B cell (primary cell): ENCODE measurements at regions not wholly inside any gene's neighbourhood (a gene's known extent, or its start where the extent isn't known, plus 50 kb on each side); places are given as distances from the start of the nearest gene placed in this dataset.

Experiments
- ATAC-seq: fragments of 200-7000 bp; cut with Tn5 transposase; one replicate; pipeline ENCODE4 v1.10.0; 2021; ENCODE audit warnings: low read depth, mild to moderate bottlenecking, moderate number of reproducible peaks, moderate library complexity
- CTCF ChIA-PET: fragments of 350-600 bp; sonication (Branson Sonifier 250); formaldehyde crosslinking; loops from one replicate; lab custom pipeline; 2021; ENCODE audit warnings: antibody characterized with exemption, inconsistent platforms; lab: Charles Lee
- POLR2A ChIA-PET: fragments of 350-600 bp; sonication (Branson Sonifier 250); formaldehyde crosslinking; loops from one replicate; lab custom pipeline; 2021; ENCODE audit warnings: antibody characterized with exemption; lab: Charles Lee
- DNase-seq: peaks from one replicate; pipeline ENCODE4 v3.0.0; 2013
- H2AFZ ChIP-seq: 2 replicates; pipeline ENCODE4 v1.6.1; 2012; ENCODE audit warnings: mild to moderate bottlenecking, low read depth, low read length; ENCODE audit not compliant: insufficient read depth, poor library complexity, severe bottlenecking
- H3K27ac ChIP-seq, 2 donors: 1 replicate in 1 of 2; 2 replicates in 1 of 2; pipeline ENCODE4 v1.5.1; 2012 to 2013; ENCODE audit warnings: low read length in 2 of 2, mild to moderate bottlenecking in 2 of 2, moderate library complexity in 1 of 2
- H3K27me3 ChIP-seq, 4 experiments: fragments of 200-600 bp in 1 of 4; sonication (generic) in 1 of 4; replicated peaks in 1 of 4; 1 replicate in 2 of 4; 2 replicates in 2 of 4; pipeline versions ENCODE4 v1.6.1 to v1.7.0; 2013 to 2016; ENCODE audit warnings: low read length in 3 of 4, mild to moderate bottlenecking in 2 of 4, mixed read lengths in 1 of 4, moderate library complexity in 1 of 4; ENCODE audit not compliant: insufficient read depth in 4 of 4, control insufficient read depth in 3 of 4; ENCODE audit errors: control extremely low read depth in 1 of 4
- H3K36me3 ChIP-seq, 2 experiments: replicated peaks in 1 of 2; 1 replicate in 1 of 2; 2 replicates in 1 of 2; pipeline versions ENCODE4 v1.6.1 to v1.7.1; 2013; ENCODE audit warnings: low read length in 1 of 2; ENCODE audit not compliant: insufficient read depth in 2 of 2, control insufficient read depth in 1 of 2; ENCODE audit errors: control extremely low read depth in 1 of 2, extremely low read depth in 1 of 2
- H3K4me1 ChIP-seq, 2 donors: fragments of 200-600 bp in 1 of 2; sonication (generic) in 1 of 2; 1 replicate in 1 of 2; 2 replicates in 1 of 2; pipeline versions ENCODE4 v1.5.1 to v1.6.1; 2013 to 2017; ENCODE audit warnings: low read length in 2 of 2; ENCODE audit not compliant: control insufficient read depth in 2 of 2, insufficient read depth in 2 of 2
- H3K4me2 ChIP-seq: replicated peaks from 2 replicates; pipeline ENCODE3; 2012; ENCODE audit warnings: mild to moderate bottlenecking, low read depth, low read length; ENCODE audit not compliant: poor library complexity, severe bottlenecking
- H3K4me3 ChIP-seq, 5 experiments: fragments of 200-600 bp in 1 of 5; sonication (generic) in 1 of 5; 1 replicate in 3 of 5; 2 replicates in 2 of 5; pipeline versions ENCODE4 v1.5.1 to v1.7.0; 2011 to 2016; ENCODE audit warnings: low read length in 4 of 5, mild to moderate bottlenecking in 4 of 5, low read depth in 2 of 5, control low read depth in 1 of 5, moderate library complexity in 1 of 5; ENCODE audit not compliant: insufficient read depth in 1 of 5; ENCODE audit errors: control extremely low read depth in 1 of 5, extremely low read depth in 1 of 5
- H3K79me2 ChIP-seq: fragments of 200-600 bp; sonication (generic); one replicate; pipeline ENCODE4 v1.6.0; 2016; ENCODE audit warnings: low read length; ENCODE audit not compliant: control insufficient read depth, insufficient read depth
- H3K9ac ChIP-seq: fragments of 200-600 bp; sonication (generic); 2 replicates; pipeline ENCODE4 v1.6.1; 2017; ENCODE audit warnings: mild to moderate bottlenecking, low read length, moderate library complexity
- H3K9me3 ChIP-seq, 3 donors: one replicate each; pipeline versions ENCODE4 v1.6.1 to v1.7.1; 2013; ENCODE audit warnings: low read length in 2 of 3; ENCODE audit not compliant: control insufficient read depth in 2 of 3, insufficient read depth in 1 of 3; ENCODE audit errors: control extremely low read depth in 1 of 3
- H4K20me1 ChIP-seq: 2 replicates; pipeline ENCODE4 v1.6.0; 2012; ENCODE audit warnings: mild to moderate bottlenecking, low read length; ENCODE audit not compliant: insufficient read depth, control insufficient read depth, poor library complexity, severe bottlenecking
- H3K27ac Mint-ChIP-seq: one replicate; pipeline ENCODE4 v1.8.0; 2021; ENCODE audit warnings: mixed read lengths
- H3K27me3 Mint-ChIP-seq: one replicate; pipeline ENCODE4 v1.8.0; 2021; ENCODE audit warnings: mixed read lengths
- H3K4me1 Mint-ChIP-seq: one replicate; pipeline ENCODE4 v1.8.0; 2021; ENCODE audit warnings: mixed read lengths
- H3K4me3 Mint-ChIP-seq: one replicate; pipeline ENCODE4 v1.8.0; 2021; ENCODE audit warnings: mixed read lengths
- H3K9me3 Mint-ChIP-seq: one replicate; pipeline ENCODE4 v1.8.0; 2022; ENCODE audit warnings: mixed read lengths; ENCODE audit not compliant: insufficient read depth
- EZH2 ChIP-seq: IDR thresholded peaks from 2 replicates; pipeline ENCODE4 v1.6.1; 2012; ENCODE audit warnings: borderline replicate concordance, low read depth, mild to moderate bottlenecking, moderate library complexity, low read length; ENCODE audit not compliant: insufficient read depth, poor library complexity, severe bottlenecking
- WGBS: methylation state at CpG from one replicate; pipeline ENCODE4 v1.1.5; 2013; ENCODE audit warnings: missing lambda C conversion rate; ENCODE audit not compliant: insufficient coverage; 5-methylcytosine and 5-hydroxymethylcytosine counted together
- intact Hi-C: fragments of 100-400 bp; cut with micrococcal nuclease; formaldehyde crosslinking; loops from one replicate; pipeline ENCODE4 v1.10.0; 2022
- TF ChIP-seq, protein P1 (sequence below): fragments of 200-600 bp; IDR thresholded peaks from one replicate; pipeline ENCODE4 v1.8.0; 2022; ENCODE audit warnings: antibody characterized with exemption, mild to moderate bottlenecking

DNA sequence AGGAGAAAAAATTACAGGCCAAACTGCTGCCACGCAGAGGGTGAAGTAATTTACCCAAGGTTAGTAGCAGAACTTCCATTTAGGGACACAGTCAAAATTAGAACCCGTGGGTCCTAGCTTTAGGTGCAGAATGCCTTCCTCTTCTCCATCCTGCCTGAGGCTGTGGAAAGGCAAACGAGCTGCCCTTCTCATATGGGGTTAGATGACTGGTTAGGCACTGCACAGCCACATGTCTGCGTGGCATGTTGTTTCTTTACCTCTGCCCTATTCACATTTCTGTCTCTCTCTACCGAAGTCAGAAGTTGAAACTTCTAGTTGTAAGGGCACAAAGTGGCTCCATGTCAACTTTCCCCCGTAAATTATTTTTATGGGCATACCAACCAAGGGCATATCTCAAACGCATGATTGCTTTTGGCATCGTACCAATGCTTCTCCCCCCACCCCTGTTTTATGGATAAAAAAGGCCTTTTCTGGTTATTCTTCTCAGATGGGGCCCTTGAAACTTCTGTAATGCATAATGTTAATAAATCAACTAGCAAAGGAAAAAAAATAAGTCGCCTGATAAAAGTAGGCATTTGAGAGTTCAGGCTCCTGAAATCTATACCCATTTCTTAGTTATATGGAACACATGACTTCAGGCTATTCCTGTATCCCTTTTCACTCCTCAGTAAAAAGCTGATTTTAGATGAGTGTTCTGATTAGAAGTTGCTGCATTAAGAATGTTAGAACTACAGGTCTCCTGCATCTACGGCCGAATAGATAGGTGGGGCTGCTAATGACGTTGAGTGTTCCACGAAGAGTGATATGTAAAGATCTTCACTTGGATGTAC is 139.6 kb upstream of the NRIP1 start:
- no peak for TF ChIP-seq EZH2
- TF ChIP-seq, protein P1, sequence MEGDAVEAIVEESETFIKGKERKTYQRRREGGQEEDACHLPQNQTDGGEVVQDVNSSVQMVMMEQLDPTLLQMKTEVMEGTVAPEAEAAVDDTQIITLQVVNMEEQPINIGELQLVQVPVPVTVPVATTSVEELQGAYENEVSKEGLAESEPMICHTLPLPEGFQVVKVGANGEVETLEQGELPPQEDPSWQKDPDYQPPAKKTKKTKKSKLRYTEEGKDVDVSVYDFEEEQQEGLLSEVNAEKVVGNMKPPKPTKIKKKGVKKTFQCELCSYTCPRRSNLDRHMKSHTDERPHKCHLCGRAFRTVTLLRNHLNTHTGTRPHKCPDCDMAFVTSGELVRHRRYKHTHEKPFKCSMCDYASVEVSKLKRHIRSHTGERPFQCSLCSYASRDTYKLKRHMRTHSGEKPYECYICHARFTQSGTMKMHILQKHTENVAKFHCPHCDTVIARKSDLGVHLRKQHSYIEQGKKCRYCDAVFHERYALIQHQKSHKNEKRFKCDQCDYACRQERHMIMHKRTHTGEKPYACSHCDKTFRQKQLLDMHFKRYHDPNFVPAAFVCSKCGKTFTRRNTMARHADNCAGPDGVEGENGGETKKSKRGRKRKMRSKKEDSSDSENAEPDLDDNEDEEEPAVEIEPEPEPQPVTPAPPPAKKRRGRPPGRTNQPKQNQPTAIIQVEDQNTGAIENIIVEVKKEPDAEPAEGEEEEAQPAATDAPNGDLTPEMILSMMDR, result no peak
- intact Hi-C loops, result no loop called here
- H3K9me3 Mint-ChIP-seq, result no peaks in the 10 kb centered on the region
- no peak overlapping the region for H3K27ac Mint-ChIP-seq
- Histone ChIP-seq H3K27me3 (peaks cover 0 to 26% (median 7%) of the 10 kb centered on the region in 4 experiments), H2AFZ (no peak overlapping the region), H3K4me3 (no peak overlapping the region), H3K36me3 (no peaks in the 10 kb centered on the region), H3K79me2 (no peaks in the 10 kb centered on the region), H3K4me2 (no peak overlapping the region), H3K27ac (no peak overlapping the region), H3K9ac (no peak overlapping the region), H3K9me3 (peaks cover 0 to 2% (median 0%) of the 10 kb centered on the region in 3 donors), H3K4me1 (peaks cover 9 to 13% of the 10 kb centered on the region in 2 donors), H4K20me1 (no peaks in the 10 kb centered on the region)
- peaks cover 24% of the 10 kb centered on the region for H3K27me3 Mint-ChIP-seq
- H3K4me1 Mint-ChIP-seq, result peaks cover 14% of the 10 kb centered on the region
- WGBS, result 70% methylated on average over 8 of the region's 13 CpGs
- no peak overlapping the region for H3K4me3 Mint-ChIP-seq
- POLR2A ChIA-PET, result no interaction called here
- ATAC-seq, result no peak
- CTCF ChIA-PET, result no interaction called here
- DNase-seq, result no peak

DNA sequence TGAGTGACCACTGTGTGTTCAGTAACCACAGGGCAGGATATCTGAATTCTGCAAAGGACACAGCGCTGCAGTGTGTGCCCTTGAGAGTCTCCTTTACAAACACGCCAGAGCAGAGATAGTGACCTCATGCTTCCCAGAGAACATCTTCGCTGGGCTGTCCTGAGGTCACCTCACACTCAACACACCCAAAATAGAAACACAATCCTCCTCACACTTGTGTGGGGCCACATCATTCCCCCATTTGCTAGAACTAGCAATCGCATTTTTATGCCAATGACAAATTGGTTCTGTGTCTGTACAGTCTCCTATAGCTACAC is 140.1 kb upstream of the NRIP1 start:
- no peak overlapping the region for H3K27ac ChIP-seq
- DNase-seq, result no peak
- H3K4me1 Mint-ChIP-seq, result peaks cover 14% of the 10 kb centered on the region
- H3K9ac ChIP-seq, result no peak overlapping the region
- no peak overlapping the region for H2AFZ ChIP-seq
- H3K27me3 ChIP-seq, result peaks cover 0 to 26% (median 7%) of the 10 kb centered on the region in 4 experiments
- H3K27ac Mint-ChIP-seq, result no peak overlapping the region
- WGBS, result 100% methylated on average over 4 of the region's 4 CpGs
- H3K4me3 ChIP-seq, result no peak overlapping the region
- no peak for ATAC-seq
- H3K4me1 ChIP-seq, result peaks cover 9 to 13% of the 10 kb centered on the region in 2 donors
- H3K27me3 Mint-ChIP-seq, result peaks cover 24% of the 10 kb centered on the region
- H3K4me3 Mint-ChIP-seq, result no peak overlapping the region
- TF ChIP-seq, protein P1, result no peak
- no peak for TF ChIP-seq EZH2
- intact Hi-C loops, result no loop called here
- H3K9me3 Mint-ChIP-seq, result no peaks in the 10 kb centered on the region
- CTCF ChIA-PET, result no interaction called here
- POLR2A ChIA-PET, result no interaction called here
- H3K36me3 ChIP-seq, result no peaks in the 10 kb centered on the region
- no peaks in the 10 kb centered on the region for H3K79me2 ChIP-seq
- no peaks in the 10 kb centered on the region for H4K20me1 ChIP-seq
- H3K4me2 ChIP-seq, result no peak overlapping the region
- H3K9me3 ChIP-seq, result peaks cover 0 to 2% (median 0%) of the 10 kb centered on the region in 3 donors
